Lower leg skin (tissue), 4 donors: ENCODE measurements at regions not wholly inside any gene's neighbourhood (a gene's known extent, or its start where the extent isn't known, plus 50 kb on each side); places are given as distances from the start of the nearest gene placed in this dataset.

Source experiments
- DNase-seq, 2 donors: peaks; one replicate each; pipeline ENCODE4 v3.0.0-alpha.2; 2019; ENCODE audit warnings: low spot score in 2 of 2
- H3K4me3 ChIP-seq: fragments of 200-600 bp; sonication (generic); 2 replicates; pipeline ENCODE4 v1.5.1; 2017; ENCODE audit warnings: mild to moderate bottlenecking, low read depth; ENCODE audit not compliant: poor library complexity, severe bottlenecking
- CTCF ChIP-seq, 3 donors: fragments of 450-650 bp; IDR thresholded peaks; one replicate each; pipeline ENCODE4 v1.5.1; 2016; ENCODE audit warnings: antibody characterized with exemption in 3 of 3, mild to moderate bottlenecking in 3 of 3, moderate library complexity in 2 of 3
- POLR2A ChIP-seq, 2 donors: fragments of 450-650 bp; IDR thresholded peaks; one replicate each; pipeline ENCODE4 v1.6.1; 2016 to 2017; ENCODE audit warnings: antibody characterized with exemption in 2 of 2, mild to moderate bottlenecking in 1 of 2, moderate library complexity in 1 of 2
- WGBS, 2 donors: methylation state at CpG; one replicate each; pipeline ENCODE4 v1.1.5; 2018; 5-methylcytosine and 5-hydroxymethylcytosine counted together
- intact Hi-C: fragments of 100-400 bp; cut with DNase I; formaldehyde crosslinking; loops from one replicate; pipeline ENCODE4 v1.15.0; 2023; ENCODE audit warnings: low total_unique reads

- no peak for TF ChIP-seq CTCF (IDR thresholded peaks at IDR 0.05)
- no peak for TF ChIP-seq POLR2A (IDR thresholded peaks at IDR 0.05)
- no peak overlapping the region for H3K4me3 ChIP-seq
- no peak for DNase-seq
- WGBS, 2 donors = 53 to 55% methylated on average over 6 of the region's 6 CpGs
- intact Hi-C loops = no loop called here
Observed at GRCh38 chr1:114295321-114295720, 141.7 kb upstream of the SYT6 start.

- 92 to 93% methylated on average over 2 of the region's 2 CpGs for WGBS, 2 donors
Observed at GRCh38 chr1:114292835-114293234, 139.2 kb upstream of the SYT6 start.

GRCh38 chr1:114292194-114292593 is 138.5 kb upstream of the SYT6 start:
- no peak for DNase-seq
- H3K4me3 ChIP-seq = no peak overlapping the region
- TF ChIP-seq POLR2A (IDR thresholded peaks at IDR 0.05) (no peak), CTCF (IDR thresholded peaks at IDR 0.05) (no peak)
- WGBS, 2 donors = 95% methylated on average over 5 of the region's 5 CpGs
- intact Hi-C loops = no loop called here

More at GRCh38 chr1:114292835-114293234, 139.2 kb upstream of the SYT6 start:
- no peak overlapping the region for H3K4me3 ChIP-seq
- TF ChIP-seq POLR2A (IDR thresholded peaks at IDR 0.05) (no peak), CTCF (IDR thresholded peaks at IDR 0.05) (no peak)
- intact Hi-C loops = no loop called here
- no peak for DNase-seq

- intact Hi-C loops = no loop called here
- 64 to 79% methylated on average over 2 of the region's 2 CpGs for WGBS, 2 donors
- no peak overlapping the region for H3K4me3 ChIP-seq
- DNase-seq = no peak
- no peak for TF ChIP-seq CTCF (IDR thresholded peaks at IDR 0.05)
- no peak for TF ChIP-seq POLR2A (IDR thresholded peaks at IDR 0.05)
Observed at GRCh38 chr1:114290776-114291175, 137.1 kb upstream of the SYT6 start.

- no peak for DNase-seq
- TF ChIP-seq CTCF (IDR thresholded peaks at IDR 0.05) (no peak), POLR2A (IDR thresholded peaks at IDR 0.05) (no peak)
- WGBS, 2 donors = 69 to 77% methylated on average over 4 of the region's 4 CpGs
- intact Hi-C loops = no loop called here
- no peak overlapping the region for H3K4me3 ChIP-seq
Observed at GRCh38 chr1:114290341-114290740, 136.7 kb upstream of the SYT6 start.

GRCh38 chr1:114289824-114290223 is 136.2 kb upstream of the SYT6 start:
- no peak for DNase-seq
- no peak overlapping the region for H3K4me3 ChIP-seq
- 54 to 55% methylated on average over 8 of the region's 8 CpGs for WGBS, 2 donors
- intact Hi-C loops = loop anchor here (10.0 kb wide), 1 partner anchor 455 kb away; no protein-coding TSS in a partner anchor
- TF ChIP-seq POLR2A (IDR thresholded peaks at IDR 0.05) = no peak
- no peak for TF ChIP-seq CTCF (IDR thresholded peaks at IDR 0.05)
